Limb (tissue), 2 donors: ENCODE measurements at regions not wholly inside any gene's neighbourhood (a gene's known extent, or its start where the extent isn't known, plus 50 kb on each side); places are given as distances from the start of the nearest gene placed in this dataset.

Source experiments
- DNase-seq, 2 donors: peaks; one replicate each; pipeline ENCODE4 v3.0.0-alpha.2; 2016; ENCODE audit errors: extremely low spot score in 2 of 2

DNA sequence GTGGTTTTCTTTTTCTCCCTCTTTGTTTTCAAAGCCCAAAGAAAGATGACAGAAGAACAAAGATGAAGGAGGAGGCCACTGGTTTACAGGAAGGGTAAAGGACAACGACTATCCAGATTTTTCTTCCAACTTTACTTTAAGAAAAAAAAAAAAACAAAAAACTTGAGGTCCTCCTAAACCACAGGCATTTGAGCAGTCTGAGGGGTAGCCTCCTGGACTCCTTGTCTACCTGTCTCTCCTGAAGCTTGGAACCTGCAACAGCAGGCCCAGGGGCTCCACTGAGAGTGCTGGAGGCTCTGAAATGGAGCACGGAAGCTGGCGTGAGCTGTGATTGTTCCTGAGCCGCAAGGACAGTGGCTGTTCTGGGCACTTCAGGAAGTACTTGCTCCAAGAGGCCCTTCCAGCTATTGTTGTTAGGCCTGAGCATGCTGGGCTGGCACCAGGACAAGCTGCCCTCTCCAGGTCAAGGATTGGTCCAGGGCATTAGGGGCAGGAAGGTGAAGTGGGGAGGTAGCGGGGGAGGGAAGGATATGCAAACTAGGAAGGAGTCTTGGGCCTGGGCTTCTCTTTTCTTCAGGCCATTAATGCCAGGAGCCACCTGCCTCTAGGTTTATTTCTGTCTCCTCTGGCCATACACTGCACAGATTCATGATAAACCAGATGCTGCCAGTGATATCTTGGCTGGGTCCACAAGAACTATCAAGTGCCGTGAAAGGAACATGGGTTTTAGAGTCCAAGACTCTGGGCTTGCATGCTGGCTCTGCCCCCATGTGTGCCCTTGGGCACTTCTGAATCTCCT, 147.3 kb downstream of the CCDC34 start:
- no peak for DNase-seq

DNA sequence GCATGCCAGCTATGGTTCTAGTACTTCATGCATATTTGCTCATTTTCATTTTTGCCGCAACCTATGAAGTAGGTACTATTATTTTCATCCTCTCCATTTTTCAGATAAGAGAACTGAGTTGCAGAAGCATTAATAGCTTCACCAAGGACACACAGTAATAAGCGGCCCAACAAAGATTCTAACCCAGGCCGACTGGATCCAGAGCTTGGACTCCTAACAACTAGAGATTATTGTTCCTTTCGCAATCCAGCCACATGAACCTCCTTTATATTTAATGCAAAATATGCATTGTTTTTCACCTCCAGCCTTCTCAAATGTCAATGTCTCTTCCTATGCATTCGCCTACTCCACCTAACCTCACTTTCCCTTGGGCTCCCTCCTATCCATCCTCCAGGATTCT, 148.3 kb downstream of the CCDC34 start:
- DNase-seq = no peak

GRCh38 chr11:27213232-27213660, 149.8 kb downstream of the CCDC34 start:
- DNase-seq = peak in 1 of 2 donors; percentile 86

DNA sequence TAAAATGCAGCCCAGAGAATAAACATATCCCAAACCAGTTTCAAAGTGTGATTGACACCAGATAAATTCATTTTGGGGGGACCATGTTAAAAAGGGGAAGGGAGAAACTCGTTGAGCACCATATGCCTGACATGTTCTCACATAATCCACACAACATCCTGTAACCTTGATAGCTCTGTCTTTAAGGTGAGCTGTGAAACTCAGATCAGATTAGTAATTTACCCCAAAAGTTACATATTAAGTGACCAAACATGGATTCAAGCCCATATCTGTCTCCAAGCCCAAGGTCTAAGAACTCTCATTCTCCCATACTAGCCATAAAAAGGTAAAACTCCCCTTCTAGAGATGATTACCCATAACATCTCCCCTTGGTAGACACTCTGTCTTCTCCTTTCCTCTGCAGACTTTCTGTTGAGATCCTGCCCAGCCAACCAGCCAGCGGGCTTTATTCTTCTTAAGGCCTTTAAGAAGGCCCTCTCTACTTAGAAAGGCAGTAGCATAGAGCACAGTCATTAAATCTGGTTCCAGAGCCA, 150.7 kb downstream of the CCDC34 start:
- no peak for DNase-seq

DNA sequence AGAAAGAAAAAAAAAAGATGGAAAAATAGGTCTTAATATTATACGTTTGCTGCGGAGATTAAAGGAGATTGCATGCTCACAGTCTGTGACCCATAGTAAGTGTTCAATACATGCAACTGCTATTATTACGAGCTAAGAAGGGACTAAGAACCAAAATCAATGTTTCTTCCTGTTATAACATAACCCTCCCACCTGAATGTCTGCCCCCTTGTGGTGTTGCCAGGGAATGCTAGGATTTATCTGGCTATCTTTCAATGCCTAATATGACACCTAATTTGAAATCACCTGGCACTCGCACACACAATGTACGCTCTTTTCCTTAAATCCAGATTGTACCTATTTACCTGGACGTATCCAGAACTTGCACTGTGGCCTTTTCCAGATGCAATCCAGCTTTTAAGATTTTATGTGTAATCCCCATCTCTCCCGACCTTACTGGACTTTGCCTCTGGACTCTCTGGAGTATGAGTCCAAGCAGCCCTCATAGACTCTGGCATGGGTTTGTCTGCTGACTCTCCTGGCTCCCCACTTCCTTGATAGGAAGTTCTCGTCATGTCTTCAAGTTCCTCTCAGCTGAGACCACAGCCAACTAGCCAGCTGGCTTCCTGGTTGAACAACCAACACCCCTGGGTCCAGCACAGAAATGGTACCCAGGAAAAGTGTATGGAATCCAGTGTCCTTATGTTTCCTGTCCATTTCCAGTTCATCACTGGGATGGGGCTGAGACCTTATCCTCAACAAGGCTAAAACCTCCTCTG, 151.5 kb downstream of the CCDC34 start:
- DNase-seq = no peak

- DNase-seq = no peak
Observed at GRCh38 chr11:27210531-27210930, 152.5 kb downstream of the CCDC34 start.

- no peak for DNase-seq
Observed at GRCh38 chr11:27209562-27210005, 153.4 kb downstream of the CCDC34 start.

DNA sequence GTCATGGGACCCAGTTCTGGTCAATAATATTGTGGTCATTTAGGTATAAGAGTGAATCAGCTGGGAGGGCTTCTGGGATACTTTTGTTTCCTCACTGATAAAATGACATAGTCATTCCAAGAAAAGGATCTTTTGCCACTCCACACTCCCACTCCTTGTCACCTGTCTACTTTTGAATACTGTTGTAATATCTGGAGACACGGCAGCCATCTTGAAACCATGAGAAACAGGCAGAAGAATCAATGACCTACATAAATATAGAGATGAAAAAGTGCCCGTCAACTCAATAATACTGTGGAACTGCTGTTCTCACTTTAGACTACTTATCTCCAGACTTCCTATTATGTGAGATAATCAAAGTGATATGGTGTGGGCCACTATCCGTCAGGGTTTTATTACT, 154.2 kb downstream of the CCDC34 start:
- no peak for DNase-seq

GRCh38 chr11:27207025-27207650, 155.9 kb downstream of the CCDC34 start:
- no peak for DNase-seq

GRCh38 chr11:27205779-27206570, 157.0 kb downstream of the CCDC34 start:
- DNase-seq = no peak

- DNase-seq = no peak
Observed at GRCh38 chr11:27205250-27205649, 157.8 kb downstream of the CCDC34 start.

DNA sequence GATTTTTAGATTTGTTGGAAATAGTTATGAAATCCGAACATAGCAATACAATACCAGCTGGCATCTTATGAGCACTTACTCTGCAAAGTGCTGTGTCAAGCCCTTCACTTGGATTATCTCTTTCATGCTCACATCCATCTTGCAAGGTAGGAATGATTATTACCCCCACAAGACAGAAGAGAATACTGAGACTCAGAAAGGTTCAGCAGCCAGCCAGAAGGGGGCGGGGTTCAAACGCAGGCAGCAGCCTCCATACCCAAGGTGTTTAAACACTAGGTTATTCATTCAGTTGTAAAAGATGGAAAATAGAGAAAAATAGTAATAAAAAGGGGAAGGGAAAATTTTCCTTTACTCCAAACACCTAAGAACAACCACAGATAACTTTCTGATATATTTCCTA, 158.5 kb downstream of the CCDC34 start:
- DNase-seq = no peak

GRCh38 chr11:27203077-27203647, 159.9 kb downstream of the CCDC34 start:
- DNase-seq = no peak

- peak; percentile 78 to 86 for DNase-seq
Observed at GRCh38 chr11:27201454-27202302, 161.1 kb downstream of the BBOX1 start.

- DNase-seq = no peak
Observed at GRCh38 chr11:27200779-27201453, 160.3 kb downstream of the BBOX1 start.

- DNase-seq = no peak
Observed at GRCh38 chr11:27196203-27196897, 155.7 kb downstream of the BBOX1 start.

DNA sequence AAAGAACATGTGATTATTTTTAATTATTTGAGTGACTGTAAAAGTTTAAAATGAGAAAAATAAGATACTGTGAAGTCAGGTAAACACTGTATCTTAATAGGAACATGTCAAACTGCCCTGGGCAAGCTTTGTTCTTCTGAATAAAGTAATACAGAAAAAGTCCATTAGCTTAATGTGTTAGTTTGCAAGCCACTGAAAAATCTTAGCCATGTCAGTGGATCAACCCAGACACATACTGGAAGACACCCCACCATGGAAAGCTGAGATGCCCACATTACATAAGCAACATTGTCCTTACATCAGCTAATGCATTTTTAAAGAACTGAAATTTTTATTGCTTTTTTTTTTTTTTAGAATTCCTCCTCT, 155.2 kb downstream of the BBOX1 start:
- no peak for DNase-seq

GRCh38 chr11:27194976-27195375, 154.4 kb downstream of the BBOX1 start:
- DNase-seq = no peak
